ENCODE measurements at regions not wholly inside any gene's neighbourhood (a gene's known extent, or its start where the extent isn't known, plus 50 kb on each side); places are given as distances from the start of the nearest gene placed in this dataset.

DNA sequence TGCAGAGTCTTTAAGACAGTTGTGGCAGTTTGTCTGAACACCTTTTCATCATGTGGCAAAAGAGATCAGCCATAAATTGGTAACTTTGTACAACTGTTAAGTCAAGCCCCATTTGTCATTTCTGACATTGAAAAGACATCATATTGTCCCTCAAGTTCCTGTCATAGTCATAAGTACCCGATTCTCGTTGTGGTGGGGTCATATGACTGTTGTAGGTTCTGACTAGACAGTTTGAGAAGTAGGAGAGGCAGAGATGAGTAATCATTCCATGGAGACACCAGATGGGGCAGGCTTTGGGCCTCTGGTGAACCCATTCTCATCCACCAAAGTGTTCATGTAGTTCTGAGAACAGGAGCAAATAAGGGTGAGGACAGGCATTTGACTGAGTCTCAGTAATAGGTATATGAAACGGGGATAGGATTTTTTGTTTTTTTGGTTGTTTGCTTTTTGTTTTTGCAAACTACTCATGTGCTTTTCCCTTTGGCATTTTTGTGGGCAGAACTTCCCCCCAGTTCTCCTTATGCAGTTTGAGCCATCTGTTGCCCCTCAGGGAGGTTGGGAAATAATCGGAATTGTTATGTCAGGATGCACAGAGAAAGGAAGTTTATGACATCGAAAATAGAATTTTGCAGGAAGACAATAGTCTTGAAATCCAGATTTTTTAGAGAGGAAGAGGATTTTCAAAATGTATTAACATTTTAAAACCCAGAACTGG, 86.9 kb upstream of the KCNE2 start:
- TF ChIP-seq, protein P1, sequence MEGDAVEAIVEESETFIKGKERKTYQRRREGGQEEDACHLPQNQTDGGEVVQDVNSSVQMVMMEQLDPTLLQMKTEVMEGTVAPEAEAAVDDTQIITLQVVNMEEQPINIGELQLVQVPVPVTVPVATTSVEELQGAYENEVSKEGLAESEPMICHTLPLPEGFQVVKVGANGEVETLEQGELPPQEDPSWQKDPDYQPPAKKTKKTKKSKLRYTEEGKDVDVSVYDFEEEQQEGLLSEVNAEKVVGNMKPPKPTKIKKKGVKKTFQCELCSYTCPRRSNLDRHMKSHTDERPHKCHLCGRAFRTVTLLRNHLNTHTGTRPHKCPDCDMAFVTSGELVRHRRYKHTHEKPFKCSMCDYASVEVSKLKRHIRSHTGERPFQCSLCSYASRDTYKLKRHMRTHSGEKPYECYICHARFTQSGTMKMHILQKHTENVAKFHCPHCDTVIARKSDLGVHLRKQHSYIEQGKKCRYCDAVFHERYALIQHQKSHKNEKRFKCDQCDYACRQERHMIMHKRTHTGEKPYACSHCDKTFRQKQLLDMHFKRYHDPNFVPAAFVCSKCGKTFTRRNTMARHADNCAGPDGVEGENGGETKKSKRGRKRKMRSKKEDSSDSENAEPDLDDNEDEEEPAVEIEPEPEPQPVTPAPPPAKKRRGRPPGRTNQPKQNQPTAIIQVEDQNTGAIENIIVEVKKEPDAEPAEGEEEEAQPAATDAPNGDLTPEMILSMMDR (IDR thresholded peaks at IDR 0.05), result no peak
- TF ChIP-seq POLR2A (IDR thresholded peaks at IDR 0.05) (no peak), EP300 (IDR thresholded peaks at IDR 0.05; ENCODE audit: low read depth) (no peak)
